OCI-LY7 (cell line): ENCODE measurements at regions not wholly inside any gene's neighbourhood (a gene's known extent, or its start where the extent isn't known, plus 50 kb on each side); places are given as distances from the start of the nearest gene placed in this dataset.

Source experiments
- CTCF ChIP-seq: fragments of 200-600 bp; sonication (generic); conservative IDR thresholded peaks from 2 replicates; pipeline ENCODE4 v1.5.1; 2014; ENCODE audit warnings: mild to moderate bottlenecking, antibody characterized with exemption, low read length, moderate library complexity, mixed read lengths
- EZH2phosphoT487 ChIP-seq: fragments of 200-600 bp; sonication (generic); IDR thresholded peaks from 2 replicates; pipeline ENCODE4 v1.6.1; 2018; ENCODE audit warnings: low read depth, borderline replicate concordance, mild to moderate bottlenecking, mixed run types, antibody characterized with exemption, low read length, moderate library complexity, mixed read lengths

GRCh38 chr1:64396817-64397216, 73.1 kb upstream of the CACHD1 start:
- TF ChIP-seq CTCF = peak; percentile 34; the same call in 1 of the 2 replicates
- no peak for TF ChIP-seq EZH2phosphoT487
